Embryonic facial prominence (tissue), 1 donor: ENCODE measurements at regions not wholly inside any gene's neighbourhood (a gene's known extent, or its start where the extent isn't known, plus 50 kb on each side); places are given as distances from the start of the nearest gene placed in this dataset.
"Not testable (repeated sequence)": the region's sequence is repeated elsewhere in the genome, so short reads cannot be mapped to it uniquely, and the experiment has no call there.

Experiments used
- DNase-seq: peaks from one replicate; pipeline ENCODE4 v3.0.0-alpha.2; 2016; ENCODE audit errors: extremely low spot score

GRCh38 chr14:49946320-49947141 is 53.6 kb downstream of the ARF6 start:
- DNase-seq, result no peak

GRCh38 chr14:49947506-49947905 is 54.6 kb downstream of the ARF6 start:
- no peak for DNase-seq

GRCh38 chr14:49950275-49951228 is 57.7 kb downstream of the ARF6 start:
- DNase-seq, result no peak

GRCh38 chr14:49951229-49951607 is 58.3 kb downstream of the ARF6 start:
- DNase-seq, result no peak

- no peak for DNase-seq
Measured at GRCh38 chr14:49951691-49952345, 58.9 kb downstream of the ARF6 start.

- DNase-seq, result no peak
Measured at GRCh38 chr14:49953196-49953595, 60.3 kb downstream of the ARF6 start.

- no peak for DNase-seq
Measured at GRCh38 chr14:49954171-49954631, 61.3 kb downstream of the ARF6 start.

GRCh38 chr14:49955024-49955423 is 62.1 kb downstream of the ARF6 start:
- DNase-seq, result no peak

GRCh38 chr14:49957089-49957852 is 64.4 kb downstream of the ARF6 start:
- no peak for DNase-seq

- no peak for DNase-seq
Measured at GRCh38 chr14:49959822-49960408, 67.0 kb downstream of the ARF6 start.

GRCh38 chr14:49960453-49960852 is 67.6 kb downstream of the ARF6 start:
- no peak for DNase-seq

GRCh38 chr14:49961270-49962222 is 68.7 kb downstream of the ARF6 start:
- no peak for DNase-seq

GRCh38 chr14:49962621-49963020 is 69.7 kb downstream of the ARF6 start:
- DNase-seq, result no peak

- not testable (repeated sequence) for DNase-seq
Measured at GRCh38 chr14:49965068-49965651, 72.3 kb downstream of the ARF6 start.

GRCh38 chr14:49966304-49966809 is 73.5 kb downstream of the ARF6 start:
- DNase-seq, result no peak

GRCh38 chr14:49966971-49967630 is 74.2 kb downstream of the ARF6 start:
- DNase-seq, result no peak

GRCh38 chr14:49969961-49970360 is 77.1 kb downstream of the ARF6 start:
- DNase-seq, result no peak

- DNase-seq, result no peak
Measured at GRCh38 chr14:49970474-49971147, 77.7 kb downstream of the ARF6 start.
